H1 (cell line): ENCODE measurements at regions not wholly inside any gene's neighbourhood (a gene's known extent, or its start where the extent isn't known, plus 50 kb on each side); places are given as distances from the start of the nearest gene placed in this dataset.

Source experiments
- CTCF ChIA-PET: fragments of 300-600 bp; sonication (Branson Sonifier 250); formaldehyde crosslinking; loops from one replicate; lab custom pipeline; 2021; ENCODE audit not compliant: partially characterized antibody; lab: Charles Lee
- POLR2A ChIA-PET: fragments of 300-600 bp; sonication (Branson Sonifier 250); formaldehyde crosslinking; loops from one replicate; lab custom pipeline; 2021; ENCODE audit warnings: inconsistent platforms; ENCODE audit not compliant: partially characterized antibody; lab: Charles Lee
- DNase-seq, 2 experiments: peaks; one replicate each; pipeline versions ENCODE4 v3.0.0 to v3.0.0-alpha.2; 2010 to 2022; ENCODE audit warnings: low spot score in 2 of 2, low read depth in 1 of 2, mixed read lengths in 1 of 2
- FAIRE-seq: peaks from 2 replicates; lab custom pipeline; 2011; peaks lifted over from hg19 to GRCh38; lab: Jason Lieb, UNC
- H2AFZ ChIP-seq: 2 replicates; pipeline ENCODE4 v1.8.1; 2012; ENCODE audit warnings: low read length, inconsistent platforms
- H2AK5ac ChIP-seq: 2 replicates; pipeline ENCODE4 v1.6.1; 2013; ENCODE audit warnings: low read depth, low read length
- H2BK120ac ChIP-seq: replicated peaks from 2 replicates; pipeline ENCODE3; 2013; ENCODE audit warnings: low read depth, low read length, inconsistent platforms
- H2BK12ac ChIP-seq: 2 replicates; pipeline ENCODE4 v1.6.1; 2013; ENCODE audit warnings: low read depth, low read length
- H2BK15ac ChIP-seq: 2 replicates; pipeline ENCODE4 v1.6.1; 2013; ENCODE audit warnings: low read length
- H2BK20ac ChIP-seq: 2 replicates; pipeline ENCODE4 v1.6.1; 2013; ENCODE audit warnings: low read length
- H2BK5ac ChIP-seq: 2 replicates; pipeline ENCODE4 v1.6.1; 2013; ENCODE audit warnings: low read depth, low read length
- H3K14ac ChIP-seq: 2 replicates; pipeline ENCODE4 v1.6.1; 2013; ENCODE audit warnings: inconsistent platforms; ENCODE audit not compliant: insufficient read length
- H3K18ac ChIP-seq: 2 replicates; pipeline ENCODE4 v1.6.1; 2013; ENCODE audit warnings: low read length; ENCODE audit errors: extremely low read depth
- H3K23ac ChIP-seq: 2 replicates; pipeline ENCODE4 v1.6.1; 2013; ENCODE audit warnings: inconsistent platforms; ENCODE audit not compliant: insufficient read length
- H3K23me2 ChIP-seq: 2 replicates; pipeline ENCODE4 v1.6.1; 2013; ENCODE audit warnings: low read depth, low read length
- H3K27ac ChIP-seq: 2 replicates; pipeline ENCODE4 v1.6.1; 2011; ENCODE audit warnings: low read depth, low read length, inconsistent platforms
- H3K27me3 ChIP-seq, 4 experiments: replicated peaks in 1 of 4; 1 replicate in 1 of 4; 2 replicates in 3 of 4; pipeline versions ENCODE4 v1.6.1 to v1.8.1; 2011 to 2013; ENCODE audit warnings: low read length in 3 of 4, mild to moderate bottlenecking in 3 of 4, inconsistent platforms in 2 of 4, mixed read lengths in 2 of 4, moderate library complexity in 1 of 4; ENCODE audit not compliant: control insufficient read depth in 3 of 4, insufficient read depth in 3 of 4; ENCODE audit errors: extremely low read depth in 1 of 4
- H3K36me3 ChIP-seq, 4 experiments: 2 replicates each; pipeline versions ENCODE4 v1.6.1 to v1.8.1; 2011 to 2013; ENCODE audit warnings: mild to moderate bottlenecking in 4 of 4, low read length in 3 of 4, moderate library complexity in 2 of 4, control low read depth in 1 of 4, inconsistent platforms in 1 of 4; ENCODE audit not compliant: insufficient read depth in 4 of 4, control insufficient read depth in 2 of 4
- H3K4ac ChIP-seq: replicated peaks from 2 replicates; pipeline ENCODE3; 2013; ENCODE audit warnings: low read length, low read depth, mixed read lengths, inconsistent platforms; ENCODE audit not compliant: insufficient read length
- H3K4me1 ChIP-seq, 4 experiments: replicated peaks in 1 of 4; 1 replicate in 1 of 4; 2 replicates in 3 of 4; pipeline versions ENCODE4 v1.6.1 to v1.8.1; 2011 to 2013; ENCODE audit warnings: low read length in 3 of 4, inconsistent platforms in 2 of 4, mixed read lengths in 1 of 4; ENCODE audit not compliant: insufficient read depth in 4 of 4, control insufficient read depth in 3 of 4
- H3K4me2 ChIP-seq, 2 experiments: 2 replicates each; pipeline versions ENCODE4 v1.6.1 to v1.8.1; 2011 to 2013; ENCODE audit warnings: low read depth in 2 of 2, low read length in 2 of 2, control low read depth in 1 of 2, inconsistent platforms in 1 of 2, mild to moderate bottlenecking in 1 of 2; ENCODE audit not compliant: insufficient read depth in 1 of 2
- H3K4me3 ChIP-seq, 4 experiments: fragments of 200-600, 300-600 bp in 1 of 4; sonication (generic), shearing (Covaris generic), sonication (Bioruptor Twin) in 1 of 4; 2 replicates each; pipeline versions ENCODE4 v1.5.1 to v1.8.1; 2011 to 2016; ENCODE audit warnings: low read length in 4 of 4, low read depth in 3 of 4, control low read depth in 2 of 4, inconsistent platforms in 2 of 4, mild to moderate bottlenecking in 2 of 4, mixed read lengths in 1 of 4, moderate library complexity in 1 of 4; ENCODE audit not compliant: insufficient read depth in 2 of 4; ENCODE audit errors: extremely low read depth in 1 of 4
- H3K56ac ChIP-seq: replicated peaks from 2 replicates; pipeline ENCODE3; 2013; ENCODE audit warnings: low read depth, mild to moderate bottlenecking, mixed read lengths, low read length, inconsistent platforms; ENCODE audit not compliant: insufficient read length
- H3K79me1 ChIP-seq: 2 replicates; pipeline ENCODE4 v1.6.1; 2013; ENCODE audit warnings: low read depth, low read length, control low read depth
- H3K79me2 ChIP-seq, 2 experiments: 2 replicates each; pipeline versions ENCODE4 v1.6.1 to v1.8.1; 2012 to 2013; ENCODE audit warnings: low read length in 2 of 2, mild to moderate bottlenecking in 2 of 2, inconsistent platforms in 1 of 2; ENCODE audit not compliant: insufficient read depth in 2 of 2, control insufficient read depth in 1 of 2
- H3K9ac ChIP-seq, 4 experiments: replicated peaks in 1 of 4; 1 replicate in 1 of 4; 2 replicates in 3 of 4; pipeline versions ENCODE4 v1.6.1 to v1.8.1; 2011 to 2013; ENCODE audit warnings: low read depth in 3 of 4, low read length in 3 of 4, control low read depth in 2 of 4, mild to moderate bottlenecking in 2 of 4, moderate library complexity in 2 of 4, inconsistent platforms in 1 of 4; ENCODE audit errors: extremely low read depth in 1 of 4
- H3K9me3 ChIP-seq, 2 experiments: 2 replicates each; pipeline versions ENCODE4 v1.6.1 to v1.8.1; 2012 to 2013; ENCODE audit warnings: mild to moderate bottlenecking in 2 of 2, moderate library complexity in 2 of 2, control low read depth in 1 of 2, inconsistent platforms in 1 of 2, low read depth in 1 of 2, low read length in 1 of 2, mixed read lengths in 1 of 2; ENCODE audit not compliant: insufficient read depth in 2 of 2
- H4K20me1 ChIP-seq, 2 experiments: replicated peaks in 1 of 2; 2 replicates each; pipeline versions ENCODE3 to v1.8.1; 2011 to 2013; ENCODE audit warnings: inconsistent platforms in 2 of 2, low read length in 2 of 2, mild to moderate bottlenecking in 1 of 2; ENCODE audit not compliant: insufficient read depth in 2 of 2, control insufficient read depth in 1 of 2
- H4K5ac ChIP-seq: 2 replicates; pipeline ENCODE4 v1.6.1; 2013; ENCODE audit warnings: low read length, low read depth, mixed read lengths, inconsistent platforms; ENCODE audit not compliant: insufficient read length
- H4K8ac ChIP-seq: 2 replicates; pipeline ENCODE4 v1.8.0; 2013; ENCODE audit warnings: mild to moderate bottlenecking, moderate library complexity, low read length, inconsistent platforms; ENCODE audit not compliant: insufficient read depth; ENCODE audit errors: extremely low read depth
- H4K91ac ChIP-seq: replicated peaks from 2 replicates; pipeline ENCODE3; 2013; ENCODE audit warnings: low read length, mixed read lengths, inconsistent platforms; ENCODE audit not compliant: insufficient read length
- BCL11A ChIP-seq, 2 experiments: IDR thresholded peaks; one replicate each; pipeline ENCODE4 v1.6.1; 2011; ENCODE audit warnings: low read depth in 2 of 2, low read length in 2 of 2, mild to moderate bottlenecking in 2 of 2
- CEBPB ChIP-seq: IDR thresholded peaks from 2 replicates; pipeline ENCODE4 v1.6.1; 2012; ENCODE audit warnings: low read depth, low read length
- CTBP2 ChIP-seq: IDR thresholded peaks from 2 replicates; pipeline ENCODE4 v1.7.0; 2011; ENCODE audit warnings: borderline replicate concordance, mild to moderate bottlenecking, moderate library complexity, mixed read lengths, low read length; ENCODE audit not compliant: insufficient read depth, insufficient read length
- JUN ChIP-seq: IDR thresholded peaks from 2 replicates; pipeline ENCODE4 v1.6.1; 2011; ENCODE audit warnings: low read depth, mild to moderate bottlenecking, improper control_type of control experiment, low read length
- NANOG ChIP-seq: IDR thresholded peaks from 2 replicates; pipeline ENCODE4 v1.6.1; 2011; ENCODE audit warnings: low read length, low read depth, mild to moderate bottlenecking, inconsistent platforms; ENCODE audit not compliant: insufficient read depth, poor library complexity, severe bottlenecking
- NRF1 ChIP-seq: IDR thresholded peaks from 2 replicates; pipeline ENCODE4 v1.6.1; 2011; ENCODE audit warnings: mild to moderate bottlenecking, low read depth, low read length, improper control_type of control experiment
- POLR2A ChIP-seq, 2 experiments: IDR thresholded peaks; 1 replicate in 1 of 2; 2 replicates in 1 of 2; pipeline ENCODE4 v1.6.1; 2011; ENCODE audit warnings: low read depth in 2 of 2, low read length in 2 of 2, mild to moderate bottlenecking in 2 of 2; ENCODE audit errors: control extremely low read depth in 1 of 2
- POLR2AphosphoS5 ChIP-seq: IDR thresholded peaks from 2 replicates; pipeline ENCODE4 v1.6.1; 2011; ENCODE audit warnings: low read depth, low read length
- RBBP5 ChIP-seq: IDR thresholded peaks from 2 replicates; pipeline ENCODE4 v1.7.1; 2012; ENCODE audit warnings: low read depth, mild to moderate bottlenecking, inconsistent platforms, low read length, moderate library complexity, borderline replicate concordance
- RXRA ChIP-seq: IDR thresholded peaks from 2 replicates; pipeline ENCODE4 v1.6.1; 2011; ENCODE audit warnings: low read depth, mild to moderate bottlenecking, low read length, moderate library complexity; ENCODE audit not compliant: insufficient read depth
- SIN3A ChIP-seq, 2 experiments: IDR thresholded peaks in 1 of 2; conservative IDR thresholded peaks in 1 of 2; 2 replicates each; pipeline ENCODE4 v1.6.1; 2011 to 2012; ENCODE audit warnings: low read length in 2 of 2, improper control_type of control experiment in 1 of 2, low read depth in 1 of 2, mild to moderate bottlenecking in 1 of 2
- SUZ12 ChIP-seq: fragments of 200-600 bp; sonication (generic); IDR thresholded peaks from 2 replicates; pipeline ENCODE4 v1.6.1; 2012; ENCODE audit warnings: mild to moderate bottlenecking, inconsistent platforms, low read length, moderate library complexity, mixed read lengths
- TAF1 ChIP-seq: IDR thresholded peaks from 2 replicates; pipeline ENCODE4 v1.6.1; 2011; ENCODE audit warnings: mild to moderate bottlenecking, low read depth, low read length
- TEAD4 ChIP-seq: IDR thresholded peaks from 2 replicates; pipeline ENCODE4 v1.6.1; 2012; ENCODE audit warnings: low read depth, low read length, inconsistent platforms, mixed read lengths
- USF2 ChIP-seq: IDR thresholded peaks from 2 replicates; pipeline ENCODE4 v1.6.1; 2011; ENCODE audit warnings: low read length, improper control_type of control experiment

GRCh38 chr10:31668326-31668725 lies 260.3 kb downstream of the ARHGAP12 start:
- CTCF ChIA-PET = no interaction called here
- FAIRE-seq = no peak
- no peak for TF ChIP-seq POLR2AphosphoS5
- no peak for TF ChIP-seq JUN
- no peak for TF ChIP-seq NRF1
- no peak for TF ChIP-seq CTBP2
- no peak for TF ChIP-seq RXRA
- no peak for TF ChIP-seq SUZ12
- TF ChIP-seq TEAD4 = no peak
- no peak for TF ChIP-seq TAF1
- TF ChIP-seq SIN3A (conservative IDR thresholded peaks at IDR 0.05 in 1 of 2, IDR thresholded peaks at IDR 0.05 in 1 of 2; ENCODE audit: low read depth in 1 of 2, low read length in 2 of 2) = no peak
- TF ChIP-seq POLR2A (IDR thresholded peaks at IDR 0.05; ENCODE audit: control extremely low read depth in 1 of 2, low read depth in 2 of 2, low read length in 2 of 2) = no peak
- TF ChIP-seq CEBPB = no peak
- no peak for TF ChIP-seq NANOG
- no peak for TF ChIP-seq USF2
- TF ChIP-seq BCL11A (IDR thresholded peaks at IDR 0.05; ENCODE audit: low read depth in 2 of 2, low read length in 2 of 2) = no peak
- TF ChIP-seq RBBP5 = no peak

More at GRCh38 chr10:31668326-31668725, 260.3 kb downstream of the ARHGAP12 start:
- H3K14ac ChIP-seq = no peak overlapping the region
- no peak overlapping the region for H3K23ac ChIP-seq
- no peak overlapping the region for H3K4ac ChIP-seq
- no peak overlapping the region for H2BK12ac ChIP-seq
- no peak overlapping the region for H2AK5ac ChIP-seq
- H3K4me3 ChIP-seq = no peak overlapping the region
- H2BK5ac ChIP-seq = no peak overlapping the region
- H2BK15ac ChIP-seq = no peak overlapping the region
- H3K27me3 ChIP-seq = no peaks in the 10 kb centered on the region
- no peak overlapping the region for H3K27ac ChIP-seq
- no peak overlapping the region for H2BK20ac ChIP-seq
- no peak for DNase-seq
- H4K91ac ChIP-seq = no peak overlapping the region
- peaks cover 6 to 20% (median 10%) of the 10 kb centered on the region in 4 experiments; a peak in 5 of 7 replicates for H3K4me1 ChIP-seq
- no peak overlapping the region for H4K5ac ChIP-seq
- no peak overlapping the region for H3K56ac ChIP-seq
- H3K36me3 ChIP-seq = no peaks in the 10 kb centered on the region
- H3K79me1 ChIP-seq = no peaks in the 10 kb centered on the region
- no peak overlapping the region for H3K4me2 ChIP-seq
- no peaks in the 10 kb centered on the region for H3K79me2 ChIP-seq
- H4K20me1 ChIP-seq = no peaks in the 10 kb centered on the region
- H3K9ac ChIP-seq = no peak overlapping the region
- no peak overlapping the region for H2BK120ac ChIP-seq
- no peak overlapping the region for H2AFZ ChIP-seq
- no peaks in the 10 kb centered on the region for H3K23me2 ChIP-seq
- H3K18ac ChIP-seq = no peak overlapping the region
- POLR2A ChIA-PET = no interaction called here
- 0 out of 4 replicates have a peak, but pooled peaks cover 0 to 4% of the 10 kb centered on the region in 2 experiments for H3K9me3 ChIP-seq
- no peak overlapping the region for H4K8ac ChIP-seq
